ENCODE measurements at regions not wholly inside any gene's neighbourhood (a gene's known extent, or its start where the extent isn't known, plus 50 kb on each side); places are given as distances from the start of the nearest gene placed in this dataset.

- WGBS (ENCODE audit: insufficient coverage, low coverage, low lambda C conversion rate, missing lambda C conversion rate), result 30% methylated on average over 1 of the region's 1 CpG
- TF ChIP-seq POLR2A (IDR thresholded peaks at IDR 0.05) (no peak), CTCF (IDR thresholded peaks at IDR 0.05) (no peak)
- Histone ChIP-seq H3K9me3 (no peaks in the 10 kb centered on the region), H3K4me3 (no peak overlapping the region), H3K27me3 (no peaks in the 10 kb centered on the region), H3K4me1 (no peaks in the 10 kb centered on the region), H3K36me3 (no peaks in the 10 kb centered on the region), H3K27ac (no peak overlapping the region)
- DNase-seq (no peak), ATAC-seq (peak in 1 of 4 donors; percentile 42)
- intact Hi-C loops (cut with DNase I), result no loop called here
Measured at GRCh38 chr3:178421069-178421468, 115.2 kb upstream of the KCNMB2 start.

- Histone ChIP-seq H3K4me3 (no peak overlapping the region), H3K36me3 (no peaks in the 10 kb centered on the region), H3K4me1 (no peaks in the 10 kb centered on the region), H3K27ac (no peak overlapping the region), H3K27me3 (no peaks in the 10 kb centered on the region), H3K9me3 (no peaks in the 10 kb centered on the region)
- DNase-seq (no peak), ATAC-seq (no peak)
- intact Hi-C loops (cut with DNase I), result no loop called here
- no peak for TF ChIP-seq CTCF (IDR thresholded peaks at IDR 0.05)
- TF ChIP-seq POLR2A (IDR thresholded peaks at IDR 0.05), result no peak
Measured at GRCh38 chr3:178422406-178422805, 113.8 kb upstream of the KCNMB2 start.

- TF ChIP-seq POLR2A (IDR thresholded peaks at IDR 0.05), result no peak
- no peak for TF ChIP-seq CTCF (IDR thresholded peaks at IDR 0.05)
- Histone ChIP-seq H3K27ac (no peak overlapping the region), H3K4me1 (no peaks in the 10 kb centered on the region), H3K27me3 (no peaks in the 10 kb centered on the region), H3K4me3 (no peak overlapping the region), H3K9me3 (no peaks in the 10 kb centered on the region), H3K36me3 (no peaks in the 10 kb centered on the region)
- intact Hi-C loops (cut with DNase I), result no loop called here
- ATAC-seq, result no peak
- DNase-seq, result no peak
Measured at GRCh38 chr3:178428037-178428436, 108.2 kb upstream of the KCNMB2 start.

GRCh38 chr3:178434206-178434805 is 101.9 kb upstream of the KCNMB2 start:
- Histone ChIP-seq H3K27me3 (no peaks in the 10 kb centered on the region), H3K27ac (no peak overlapping the region), H3K9me3 (no peaks in the 10 kb centered on the region), H3K4me1 (no peaks in the 10 kb centered on the region), H3K36me3 (no peaks in the 10 kb centered on the region), H3K4me3 (no peak overlapping the region)
- TF ChIP-seq POLR2A (IDR thresholded peaks at IDR 0.05) (no peak), CTCF (IDR thresholded peaks at IDR 0.05) (peak in 1 of 4 donors; percentile 8)
- intact Hi-C loops (cut with DNase I), result loop anchor here in 1 of 2 donors (10.0 kb wide), 1 partner anchor 530 kb away; no protein-coding TSS in a partner anchor
- peak in 1 of 4 donors; percentile 22 for ATAC-seq
- WGBS (ENCODE audit: insufficient coverage, low coverage, low lambda C conversion rate, missing lambda C conversion rate), result 32% methylated on average over 5 of the region's 5 CpGs
- no peak for DNase-seq

GRCh38 chr3:178435575-178435974 is 100.7 kb upstream of the KCNMB2 start:
- DNase-seq, result no peak
- intact Hi-C loops (cut with DNase I), result loop anchor here in 1 of 2 donors (10.0 kb wide), 1 partner anchor 529 kb away; no protein-coding TSS in a partner anchor
- no peak for ATAC-seq

More at GRCh38 chr3:178435575-178435974, 100.7 kb upstream of the KCNMB2 start:
- no peaks in the 10 kb centered on the region for H3K27me3 ChIP-seq
- no peaks in the 10 kb centered on the region for H3K36me3 ChIP-seq
- no peaks in the 10 kb centered on the region for H3K4me1 ChIP-seq
- TF ChIP-seq CTCF (IDR thresholded peaks at IDR 0.05), result no peak
- no peak for TF ChIP-seq POLR2A (IDR thresholded peaks at IDR 0.05)
- 60% methylated on average over 1 of the region's 5 CpGs for WGBS (ENCODE audit: insufficient coverage, low coverage, low lambda C conversion rate, missing lambda C conversion rate)
- no peak overlapping the region for H3K27ac ChIP-seq
- H3K9me3 ChIP-seq, result no peaks in the 10 kb centered on the region
- no peak overlapping the region for H3K4me3 ChIP-seq
